H9 (cell line): ENCODE measurements at regions not wholly inside any gene's neighbourhood (a gene's known extent, or its start where the extent isn't known, plus 50 kb on each side); places are given as distances from the start of the nearest gene placed in this dataset.

ENCODE experiments used
- DNase-seq: peaks from one replicate; pipeline ENCODE4 v3.0.0-alpha.2; 2017
- H2AFZ ChIP-seq: one replicate; pipeline ENCODE4 v1.6.1; 2013; ENCODE audit warnings: mild to moderate bottlenecking, low read length, control low read depth, moderate library complexity
- H2AK5ac ChIP-seq: 2 replicates; pipeline ENCODE4 v1.6.1; 2013; ENCODE audit warnings: low read length, control low read depth, mixed read lengths; ENCODE audit not compliant: insufficient read length
- H2BK120ac ChIP-seq: one replicate; pipeline ENCODE4 v1.6.1; 2013; ENCODE audit warnings: low read depth, mild to moderate bottlenecking, low read length, control low read depth, inconsistent platforms; ENCODE audit not compliant: poor library complexity, severe bottlenecking
- H2BK12ac ChIP-seq: 2 replicates; pipeline ENCODE4 v1.6.1; 2013; ENCODE audit warnings: low read length, control low read depth, mixed read lengths, low read depth; ENCODE audit not compliant: insufficient read length
- H2BK15ac ChIP-seq: 2 replicates; pipeline ENCODE4 v1.6.1; 2013; ENCODE audit warnings: low read depth, low read length, control low read depth
- H2BK20ac ChIP-seq: one replicate; pipeline ENCODE4 v1.6.1; 2013; ENCODE audit warnings: low read depth, mild to moderate bottlenecking, low read length, control low read depth, inconsistent platforms; ENCODE audit not compliant: poor library complexity, severe bottlenecking
- H2BK5ac ChIP-seq: 2 replicates; pipeline ENCODE4 v1.6.1; 2013; ENCODE audit warnings: low read length, control low read depth, mixed read lengths; ENCODE audit not compliant: insufficient read length
- H3K14ac ChIP-seq: 2 replicates; pipeline ENCODE4 v1.6.1; 2013; ENCODE audit warnings: low read length, control low read depth; ENCODE audit not compliant: insufficient read depth
- H3K18ac ChIP-seq: 2 replicates; pipeline ENCODE4 v1.6.1; 2013; ENCODE audit warnings: low read depth, mild to moderate bottlenecking, mixed read lengths, low read length, control low read depth; ENCODE audit not compliant: insufficient read length
- H3K23ac ChIP-seq: 2 replicates; pipeline ENCODE4 v1.6.1; 2013; ENCODE audit warnings: low read length, control low read depth, mixed read lengths, low read depth; ENCODE audit not compliant: insufficient read length
- H3K23me2 ChIP-seq: 2 replicates; pipeline ENCODE4 v1.6.1; 2013; ENCODE audit warnings: low read depth, mild to moderate bottlenecking, mixed read lengths, low read length, control low read depth; ENCODE audit not compliant: insufficient read length, poor library complexity, severe bottlenecking
- H3K27ac ChIP-seq: 2 replicates; pipeline ENCODE4 v1.5.1; 2013; ENCODE audit warnings: low read length, control low read depth, mixed read lengths, low read depth; ENCODE audit not compliant: insufficient read length
- H3K27me3 ChIP-seq: 2 replicates; pipeline ENCODE4 v1.6.1; 2013; ENCODE audit warnings: low read length, control low read depth, inconsistent platforms; ENCODE audit not compliant: insufficient read depth
- H3K4ac ChIP-seq: 2 replicates; pipeline ENCODE4 v1.6.1; 2013; ENCODE audit warnings: low read depth, mild to moderate bottlenecking, control low read depth, inconsistent platforms, low read length, moderate library complexity
- H3K4me1 ChIP-seq: 2 replicates; pipeline ENCODE4 v1.6.1; 2013; ENCODE audit warnings: low read length, control low read depth, inconsistent platforms; ENCODE audit not compliant: insufficient read depth
- H3K4me2 ChIP-seq: 2 replicates; pipeline ENCODE4 v1.6.1; 2013; ENCODE audit warnings: low read length, control low read depth, mixed read lengths; ENCODE audit not compliant: insufficient read length, insufficient read depth
- H3K56ac ChIP-seq: 2 replicates; pipeline ENCODE4 v1.6.1; 2013; ENCODE audit warnings: low read depth, mild to moderate bottlenecking, mixed read lengths, low read length, control low read depth; ENCODE audit not compliant: insufficient read length
- H3K79me1 ChIP-seq: 2 replicates; pipeline ENCODE4 v1.6.1; 2013; ENCODE audit warnings: low read depth, mild to moderate bottlenecking, moderate library complexity, low read length, control low read depth, inconsistent platforms; ENCODE audit not compliant: insufficient read depth, poor library complexity, severe bottlenecking
- H3K79me2 ChIP-seq: 2 replicates; pipeline ENCODE4 v1.6.1; 2013; ENCODE audit warnings: low read length, control low read depth, inconsistent platforms; ENCODE audit not compliant: insufficient read depth
- H3K9ac ChIP-seq: 2 replicates; pipeline ENCODE4 v1.6.1; 2013; ENCODE audit warnings: low read length, control low read depth, mixed read lengths; ENCODE audit not compliant: insufficient read length; ENCODE audit errors: extremely low read depth
- H3K9me3 ChIP-seq: one replicate; pipeline ENCODE4 v1.6.1; 2013; ENCODE audit warnings: low read depth, low read length, inconsistent platforms; ENCODE audit not compliant: control insufficient read depth
- H3T11ph ChIP-seq: one replicate; pipeline ENCODE4 v1.6.1; 2013; ENCODE audit warnings: mild to moderate bottlenecking, low read length, control low read depth, inconsistent platforms
- H4K20me1 ChIP-seq: one replicate; pipeline ENCODE4 v1.6.1; 2013; ENCODE audit not compliant: control insufficient read depth, insufficient read length, insufficient read depth
- H4K5ac ChIP-seq: 2 replicates; pipeline ENCODE4 v1.6.1; 2013; ENCODE audit warnings: low read depth, mild to moderate bottlenecking, mixed read lengths, low read length, control low read depth; ENCODE audit not compliant: insufficient read length
- H4K8ac ChIP-seq: replicated peaks from 2 replicates; pipeline ENCODE4 v1.6.1; 2013; ENCODE audit warnings: low read length, control low read depth, mixed read lengths, low read depth; ENCODE audit not compliant: insufficient read length
- H4K91ac ChIP-seq: 2 replicates; pipeline ENCODE4 v1.6.1; 2013; ENCODE audit warnings: low read depth, mild to moderate bottlenecking, moderate library complexity, mixed read lengths, low read length, control low read depth; ENCODE audit not compliant: insufficient read length
- H3K27ac Mint-ChIP-seq, 3 experiments: 2 replicates in 2 of 3; 3 replicates in 1 of 3; pipeline ENCODE4 v1.8.0; 2020 to 2021; ENCODE audit warnings: mixed read lengths in 3 of 3, mild to moderate bottlenecking in 1 of 3, moderate library complexity in 1 of 3
- H3K27me3 Mint-ChIP-seq: 2 replicates; pipeline ENCODE4 v1.8.0; 2021; ENCODE audit warnings: low read depth, mild to moderate bottlenecking, moderate library complexity, mixed read lengths
- H3K36me3 Mint-ChIP-seq, 3 experiments: 2 replicates in 2 of 3; 3 replicates in 1 of 3; pipeline ENCODE4 v1.8.0; 2020 to 2021; ENCODE audit warnings: low read depth in 3 of 3, mixed read lengths in 3 of 3; ENCODE audit not compliant: insufficient read depth in 1 of 3
- H3K4me1 Mint-ChIP-seq, 2 experiments: 2 replicates each; pipeline ENCODE4 v1.8.0; 2020; ENCODE audit warnings: mixed read lengths in 2 of 2
- H3K4me3 Mint-ChIP-seq, 2 experiments: 2 replicates in 1 of 2; 3 replicates in 1 of 2; pipeline ENCODE4 v1.8.0; 2020 to 2021; ENCODE audit warnings: mild to moderate bottlenecking in 2 of 2, mixed read lengths in 2 of 2, moderate library complexity in 1 of 2
- H3K9me3 Mint-ChIP-seq, 2 experiments: 2 replicates in 1 of 2; 3 replicates in 1 of 2; pipeline ENCODE4 v1.8.0; 2020; ENCODE audit warnings: mild to moderate bottlenecking in 2 of 2, mixed read lengths in 2 of 2, moderate library complexity in 1 of 2
- CTCF ChIP-seq: fragments of 200-600 bp; sonication (generic); conservative IDR thresholded peaks from 3 replicates; pipeline ENCODE4 v1.8.0; 2021; ENCODE audit warnings: antibody characterized with exemption, mild to moderate bottlenecking
- WGBS: extraction: QIAGEN DNeasy Blood & Tissue Kit; methylation state at CpG from one replicate; pipeline ENCODE4 v1.1.7; 2013; ENCODE audit warnings: missing lambda C conversion rate, low lambda C conversion rate, mixed read lengths; ENCODE audit not compliant: insufficient read length; ENCODE audit errors: extremely low coverage; 5-methylcytosine and 5-hydroxymethylcytosine counted together

- Mint-ChIP-seq H3K27me3 (peaks cover 2% of the 10 kb centered on the region), H3K9me3 (no peaks in the 10 kb centered on the region), H3K4me1 (peaks cover 15% of the 10 kb centered on the region in 2 experiments), H3K36me3 (no peaks in the 10 kb centered on the region; a peak in 1 of 7 replicates), H3K4me3 (no peak overlapping the region), H3K27ac (no peak overlapping the region)
- Histone ChIP-seq H2BK120ac (no peak overlapping the region), H3K23me2 (no peaks in the 10 kb centered on the region), H2AFZ (no peak overlapping the region), H3K18ac (no peak overlapping the region), H2BK20ac (no peak overlapping the region), H4K8ac (no peak overlapping the region), H3K4me2 (no peak overlapping the region), H2BK15ac (no peak overlapping the region), H3T11ph (no peak overlapping the region), H3K79me2 (no peaks in the 10 kb centered on the region), H3K9ac (no peak overlapping the region), H3K27me3 (no peaks in the 10 kb centered on the region), H2BK5ac (no peak overlapping the region), H2BK12ac (no peak overlapping the region), H4K20me1 (no peaks in the 10 kb centered on the region), H3K23ac (no peak overlapping the region), H3K27ac (no peak overlapping the region), H3K4ac (no peak overlapping the region), H4K5ac (no peak overlapping the region), H3K79me1 (no peaks in the 10 kb centered on the region), H3K14ac (no peak overlapping the region), H2AK5ac (no peak overlapping the region), H3K9me3 (no peaks in the 10 kb centered on the region), H3K56ac (no peak overlapping the region), H3K4me1 (no peaks in the 10 kb centered on the region), H4K91ac (no peak overlapping the region)
- no peak for TF ChIP-seq CTCF
- WGBS = no CpG with 5 or more reads among the region's 3 CpGs
- no peak for DNase-seq
Measured at GRCh38 chr16:65739518-65739917, 617.7 kb upstream of the CDH11 start.
